HepG2 (cell line): ENCODE measurements at regions not wholly inside any gene's neighbourhood (a gene's known extent, or its start where the extent isn't known, plus 50 kb on each side); places are given as distances from the start of the nearest gene placed in this dataset.

Source experiments
- ATAC-seq: fragments of 200-7000 bp; cut with Tn5 transposase; 3 replicates; pipeline ENCODE4 v1.9.1; 2020; ENCODE audit warnings: mild to moderate bottlenecking, moderate library complexity
- BruUV-seq: library from RNA; stranded (reverse); fragments of 400-500 nt; replicated peaks from 2 replicates; lab custom pipeline; 2021; lab: Mats Ljungman, UMichigan
- CTCF ChIA-PET: fragments of 300-600 bp; formaldehyde crosslinking; extraction: SDS; loops from one replicate; lab custom pipeline; 2021; ENCODE audit warnings: low total read pairs, inconsistent platforms, low intra/inter-chr PET ratio; lab: Yijun Ruan, JAX
- POLR2A ChIA-PET: fragments of 350-600 bp; sonication (Branson Sonifier 250); formaldehyde crosslinking; loops from one replicate; lab custom pipeline; 2020; ENCODE audit warnings: antibody characterized with exemption, inconsistent platforms; lab: Yijun Ruan, JAX
- DNase-seq: peaks from one replicate; pipeline ENCODE4 v3.0.0-alpha.2; 2015; ENCODE audit warnings: low spot score
- FAIRE-seq: peaks from 3 replicates; lab custom pipeline; 2011; peaks lifted over from hg19 to GRCh38; lab: Jason Lieb, UNC
- H2AFZ ChIP-seq: one replicate; pipeline ENCODE4 v1.6.1; 2011; ENCODE audit warnings: low read length, inconsistent platforms
- H3K27ac ChIP-seq: fragments of 300-600 bp; 3 replicates; pipeline ENCODE4 v1.8.0; 2011; ENCODE audit warnings: mixed run types, mild to moderate bottlenecking, mixed read lengths, low read length, inconsistent platforms; ENCODE audit not compliant: insufficient read depth; ENCODE audit errors: extremely low read length
- H3K27me3 ChIP-seq, 2 experiments: fragments of 200-600 bp in 1 of 2; 2 replicates in 1 of 2; 3 replicates in 1 of 2; pipeline versions ENCODE4 v1.6.0 to v1.8.0; 2011; ENCODE audit warnings: low read length in 2 of 2, mild to moderate bottlenecking in 2 of 2, moderate library complexity in 2 of 2, inconsistent platforms in 1 of 2; ENCODE audit not compliant: insufficient read depth in 2 of 2, control insufficient read depth in 1 of 2
- H3K36me3 ChIP-seq, 2 experiments: fragments of 200-600 bp in 1 of 2; replicated peaks in 1 of 2; 2 replicates in 1 of 2; 3 replicates in 1 of 2; pipeline versions ENCODE4 v1.5.1 to v1.8.0; 2011; ENCODE audit warnings: low read length in 2 of 2, inconsistent platforms in 1 of 2; ENCODE audit not compliant: insufficient read depth in 2 of 2, control insufficient read depth in 1 of 2
- H3K4me1 ChIP-seq: 2 replicates; pipeline ENCODE4 v1.5.1; 2012; ENCODE audit warnings: low read length, inconsistent platforms; ENCODE audit not compliant: insufficient read depth
- H3K4me2 ChIP-seq: 2 replicates; pipeline ENCODE4 v1.6.0; 2011; ENCODE audit warnings: low read depth, low read length, inconsistent platforms
- H3K4me3 ChIP-seq, 3 experiments: fragments of 200-600 bp in 1 of 3; sonication (generic), shearing (Covaris generic) in 1 of 3; replicated peaks in 1 of 3; 2 replicates each; pipeline ENCODE4 v1.5.1; 2011 to 2016; ENCODE audit warnings: low read length in 3 of 3, inconsistent platforms in 2 of 3, low read depth in 2 of 3, mild to moderate bottlenecking in 2 of 3, control low read depth in 1 of 3, mixed read lengths in 1 of 3; ENCODE audit not compliant: insufficient read depth in 1 of 3
- H3K79me2 ChIP-seq: one replicate; pipeline ENCODE4 v1.6.1; 2011; ENCODE audit warnings: low read length, inconsistent platforms; ENCODE audit not compliant: insufficient read depth
- H3K9ac ChIP-seq: 2 replicates; pipeline ENCODE4 v1.6.0; 2011; ENCODE audit warnings: mild to moderate bottlenecking, low read depth, low read length, inconsistent platforms; ENCODE audit not compliant: insufficient read depth
- H3K9me3 ChIP-seq: 2 replicates; pipeline ENCODE4 v1.5.1; 2012; ENCODE audit warnings: mild to moderate bottlenecking, low read length
- H4K20me1 ChIP-seq: 2 replicates; pipeline ENCODE4 v1.6.0; 2011; ENCODE audit warnings: inconsistent platforms, mild to moderate bottlenecking, low read length, moderate library complexity; ENCODE audit not compliant: insufficient read depth
- ETV5 ChIP-seq: IDR thresholded peaks from 2 replicates; pipeline ENCODE4 v1.6.1; 2018; ENCODE audit warnings: missing biosample characterization, missing genetic modification reagents, inconsistent platforms, borderline replicate concordance
- MNT ChIP-seq: fragments of 450-650 bp; IDR thresholded peaks from 2 replicates; pipeline ENCODE4 v1.6.1; 2016
- ZFP82 ChIP-seq: sonication (generic); formaldehyde crosslinking; IDR thresholded peaks from 2 replicates; pipeline ENCODE4 v1.5.1; 2020; ENCODE audit warnings: mild to moderate bottlenecking, missing genetic modification reagents, borderline replicate concordance
- ZNF687 ChIP-seq: sonication (generic); formaldehyde crosslinking; IDR thresholded peaks from 2 replicates; pipeline ENCODE4 v1.5.1; 2020; ENCODE audit warnings: mild to moderate bottlenecking, missing genetic modification reagents, moderate library complexity
- ZSCAN5A ChIP-seq: sonication (generic); formaldehyde crosslinking; IDR thresholded peaks from 2 replicates; pipeline ENCODE4 v1.8.0; 2022; ENCODE audit warnings: mild to moderate bottlenecking, missing genetic modification reagents, borderline replicate concordance
- WGBS: methylation state at CpG from one replicate; pipeline ENCODE4 v1.1.6; 2017; ENCODE audit warnings: low lambda C conversion rate; 5-methylcytosine and 5-hydroxymethylcytosine counted together
- in situ Hi-C: cut with HindIII; loops from 2 replicates; pipeline ENCODE4 v1.10.0; 2017; ENCODE audit warnings: low pct_unique_long_range_greater_than_20kb; ENCODE audit not compliant: extremely low pct_ligation_motif_present
- intact Hi-C: fragments of 100-400 bp; cut with micrococcal nuclease; formaldehyde crosslinking; loops from one replicate; pipeline ENCODE4 v1.10.0; 2022; ENCODE audit not compliant: unreplicated experiment

GRCh38 chr6:34608321-34609091 is 52.4 kb upstream of the SPDEF start:
- no TSS peak for BruUV-seq
- in situ Hi-C loops (loop anchor here (10.0 to 25.0 kb wide), 2 partner anchors 144 to 371 kb away; partner anchors contain the start of genes HMGA1, PACSIN1 and SMIM29), intact Hi-C loops (loop anchor here (1.0 to 5.0 kb wide), 5 partner anchors 81 to 361 kb away; partner anchors contain the start of genes RPS10 and SMIM29)
- no peak for ATAC-seq
- Histone ChIP-seq H3K9me3 (no peaks in the 10 kb centered on the region), H3K9ac (no peak overlapping the region), H4K20me1 (peaks cover 17% of the 10 kb centered on the region), H3K4me2 (no peak overlapping the region), H3K36me3 (peaks cover 15 to 40% of the 10 kb centered on the region in 2 experiments), H3K79me2 (peaks cover 15% of the 10 kb centered on the region), H3K4me1 (peaks cover 19% of the 10 kb centered on the region), H2AFZ (no peak overlapping the region), H3K27me3 (no peaks in the 10 kb centered on the region), H3K27ac (no peak overlapping the region), H3K4me3 (no peak overlapping the region)
- ChIA-PET CTCF (interaction anchor here (1.8 to 2.6 kb wide), 3 partner anchors 81 to 359 kb away, joined by 5 to 43 read pairs (median 29); partner anchors contain the start of gene SMIM29), POLR2A (interaction anchor here (0.6 to 2.5 kb wide), 3 partner anchors 149 to 193 kb away, joined by 4 to 17 read pairs (median 7); partner anchors contain the start of gene RPS10)
- 96% methylated on average over 5 of the region's 5 CpGs for WGBS
- TF ChIP-seq ETV5 (CRISPR knock-in tag): no peak
- FAIRE-seq: peak; percentile 39
- DNase-seq: no peak

GRCh38 chr6:34606477-34607265 is 50.5 kb upstream of the SPDEF start:
- Histone ChIP-seq H3K27me3 (no peaks in the 10 kb centered on the region), H4K20me1 (peaks cover 32% of the 10 kb centered on the region), H3K4me2 (no peak overlapping the region), H2AFZ (no peak overlapping the region), H3K27ac (no peak overlapping the region), H3K9ac (no peak overlapping the region), H3K79me2 (peaks cover 18% of the 10 kb centered on the region), H3K9me3 (no peaks in the 10 kb centered on the region), H3K4me3 (no peak overlapping the region), H3K4me1 (peaks cover 37% of the 10 kb centered on the region), H3K36me3 (peaks cover 16 to 36% of the 10 kb centered on the region in 2 experiments)
- FAIRE-seq (no peak), ATAC-seq (no peak), DNase-seq (no peak)
- intact Hi-C loops (loop anchor here (5.0 kb wide), 1 partner anchor 359 kb away; the partner anchor contains the start of gene SMIM29), in situ Hi-C loops (loop anchor here (10.0 to 25.0 kb wide), 2 partner anchors 142 to 369 kb away; partner anchors contain the start of genes HMGA1, PACSIN1 and SMIM29)
- ChIA-PET POLR2A (no interaction called here), CTCF (no interaction called here)
- 97% methylated on average over 11 of the region's 11 CpGs for WGBS
- no TSS peak for BruUV-seq
- no peak for TF ChIP-seq ZFP82 (CRISPR knock-in tag)
- no peak for TF ChIP-seq ZNF687 (CRISPR knock-in tag)
- peak; percentile 94 for TF ChIP-seq MNT
- no peak for TF ChIP-seq ZSCAN5A (CRISPR knock-in tag)
